ENCODE measurements at regions not wholly inside any gene's neighbourhood (a gene's known extent, or its start where the extent isn't known, plus 50 kb on each side); places are given as distances from the start of the nearest gene placed in this dataset. TPM values are rescaled to one million over a fixed set of nuclear protein-coding genes. Genes with fewer than 3 reads are reported as not detected.

GRCh38 chr5:129405222-129405621, 54.9 kb upstream of the ADAMTS19 start:
- H3K4me1 ChIP-seq (replicated peaks; ENCODE audit: insufficient read depth): no peaks in the 10 kb centered on the region
- H3K27me3 ChIP-seq (ENCODE audit: insufficient read depth, low read depth): no peaks in the 10 kb centered on the region
- TF ChIP-seq CTCF (conservative IDR thresholded peaks at IDR 0.05): no peak
- no peak for TF ChIP-seq EZH2 (IDR thresholded peaks at IDR 0.05; ENCODE audit: low read depth)
- H3K4me3 ChIP-seq: no peak overlapping the region
- DNase-seq: no peak
- H3K9me2 ChIP-seq (ENCODE audit: insufficient read depth): no peaks in the 10 kb centered on the region; the same call in 1 of the 2 replicates
- no peaks in the 10 kb centered on the region for H3K79me2 ChIP-seq (ENCODE audit: low read depth)
- CTCF ChIA-PET: no interaction called here
- H3F3A ChIP-seq (ENCODE audit: insufficient read depth, low read depth): no peaks in the 10 kb centered on the region
- H4K20me1 ChIP-seq (ENCODE audit: insufficient read depth): no peaks in the 10 kb centered on the region
- H3K9me3 ChIP-seq (ENCODE audit: insufficient read depth, low read depth): no peaks in the 10 kb centered on the region; the same call in 1 of the 2 replicates
- intact Hi-C loops (cut with micrococcal nuclease; ENCODE audit: unreplicated experiment): no loop called here
- H3K4me2 ChIP-seq: no peak overlapping the region
- POLR2A ChIA-PET (ENCODE audit: unreplicated experiment): no interaction called here
- no peak overlapping the region for H3K27ac ChIP-seq
- BruUV-seq (replicated peaks): no TSS peak
- no peaks in the 10 kb centered on the region for H3K36me3 ChIP-seq (ENCODE audit: low read depth)
- no peak overlapping the region for H2AFZ ChIP-seq

- H3K27me3 ChIP-seq (ENCODE audit: insufficient read depth, low read depth): no peaks in the 10 kb centered on the region
- BruUV-seq (replicated peaks): no TSS peak
- CTCF ChIA-PET: no interaction called here
Observed at GRCh38 chr5:129406440-129406839, 53.7 kb upstream of the ADAMTS19 start.

More at GRCh38 chr5:129406440-129406839, 53.7 kb upstream of the ADAMTS19 start:
- Histone ChIP-seq H2AFZ (no peak overlapping the region), H3K9me3 (ENCODE audit: insufficient read depth, low read depth) (no peaks in the 10 kb centered on the region; the same call in 1 of the 2 replicates), H3K4me2 (no peak overlapping the region), H3F3A (ENCODE audit: insufficient read depth, low read depth) (no peaks in the 10 kb centered on the region), H3K4me1 (replicated peaks; ENCODE audit: insufficient read depth) (no peaks in the 10 kb centered on the region), H3K79me2 (ENCODE audit: low read depth) (no peaks in the 10 kb centered on the region), H3K27ac (no peak overlapping the region), H3K9me2 (ENCODE audit: insufficient read depth) (no peaks in the 10 kb centered on the region; the same call in 1 of the 2 replicates), H3K36me3 (ENCODE audit: low read depth) (no peaks in the 10 kb centered on the region), H3K4me3 (no peak overlapping the region), H4K20me1 (ENCODE audit: insufficient read depth) (no peaks in the 10 kb centered on the region)
- DNase-seq: no peak
- TF ChIP-seq CTCF (conservative IDR thresholded peaks at IDR 0.05): no peak
- TF ChIP-seq EZH2 (IDR thresholded peaks at IDR 0.05; ENCODE audit: low read depth): no peak
- POLR2A ChIA-PET (ENCODE audit: unreplicated experiment): no interaction called here
- intact Hi-C loops (cut with micrococcal nuclease; ENCODE audit: unreplicated experiment): no loop called here

Small RNA genes lying in the stretch of these regions (microRNA-seq; reads per million reads assigned to microRNA genes)
- not detected for gene MIR4460 (ENCODE audit: borderline number of aligned reads, borderline replicate concordance)

Data from PC-9 (cell line).